Prostate gland (tissue), 2 donors: ENCODE measurements at regions not wholly inside any gene's neighbourhood (a gene's known extent, or its start where the extent isn't known, plus 50 kb on each side); places are given as distances from the start of the nearest gene placed in this dataset.

Source experiments
- POLR2A ChIP-seq: fragments of 450-650 bp; IDR thresholded peaks from one replicate; pipeline ENCODE4 v1.6.1; 2016; ENCODE audit warnings: antibody characterized with exemption, mild to moderate bottlenecking
- TF ChIP-seq, protein P1 (sequence below), 4 experiments: fragments of 200-600 bp in 2 of 4; fragments of 450-650 bp in 2 of 4; sonication (generic) in 2 of 4; IDR thresholded peaks; 1 replicate in 3 of 4; 2 replicates in 1 of 4; pipeline ENCODE4 v1.5.1; 2016 to 2019; ENCODE audit warnings: antibody characterized with exemption in 4 of 4, mild to moderate bottlenecking in 2 of 4, moderate library complexity in 2 of 4

- no peak for TF ChIP-seq POLR2A
- TF ChIP-seq, protein P1, sequence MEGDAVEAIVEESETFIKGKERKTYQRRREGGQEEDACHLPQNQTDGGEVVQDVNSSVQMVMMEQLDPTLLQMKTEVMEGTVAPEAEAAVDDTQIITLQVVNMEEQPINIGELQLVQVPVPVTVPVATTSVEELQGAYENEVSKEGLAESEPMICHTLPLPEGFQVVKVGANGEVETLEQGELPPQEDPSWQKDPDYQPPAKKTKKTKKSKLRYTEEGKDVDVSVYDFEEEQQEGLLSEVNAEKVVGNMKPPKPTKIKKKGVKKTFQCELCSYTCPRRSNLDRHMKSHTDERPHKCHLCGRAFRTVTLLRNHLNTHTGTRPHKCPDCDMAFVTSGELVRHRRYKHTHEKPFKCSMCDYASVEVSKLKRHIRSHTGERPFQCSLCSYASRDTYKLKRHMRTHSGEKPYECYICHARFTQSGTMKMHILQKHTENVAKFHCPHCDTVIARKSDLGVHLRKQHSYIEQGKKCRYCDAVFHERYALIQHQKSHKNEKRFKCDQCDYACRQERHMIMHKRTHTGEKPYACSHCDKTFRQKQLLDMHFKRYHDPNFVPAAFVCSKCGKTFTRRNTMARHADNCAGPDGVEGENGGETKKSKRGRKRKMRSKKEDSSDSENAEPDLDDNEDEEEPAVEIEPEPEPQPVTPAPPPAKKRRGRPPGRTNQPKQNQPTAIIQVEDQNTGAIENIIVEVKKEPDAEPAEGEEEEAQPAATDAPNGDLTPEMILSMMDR (IDR thresholded peaks at IDR 0.05): no peak
Observed at GRCh38 chr13:76459863-76460262, 426.3 kb downstream of the KCTD12 start.
